ENCODE measurements at regions not wholly inside any gene's neighbourhood (a gene's known extent, or its start where the extent isn't known, plus 50 kb on each side); places are given as distances from the start of the nearest gene placed in this dataset.

GRCh38 chr6:170025935-170026750 lies 264.7 kb downstream of the DLL1 start:
- Histone ChIP-seq H3K27ac (ENCODE audit: insufficient read depth, low read depth, low read length) (no peak overlapping the region), H3K27me3 (ENCODE audit: control insufficient read depth in 2 of 2, insufficient read depth in 2 of 2, low read length in 2 of 2) (no peaks in the 10 kb centered on the region), H4K20me1 (replicated peaks; ENCODE audit: control insufficient read depth, extremely low read depth, insufficient read depth, low read length) (no peaks in the 10 kb centered on the region), H3K36me3 (ENCODE audit: control insufficient read depth in 2 of 2, extremely low read depth in 1 of 2, insufficient read depth in 2 of 2, low read length in 2 of 2) (no peaks in the 10 kb centered on the region), H3K4me2 (ENCODE audit: insufficient read depth, low read length) (no peak overlapping the region), H3K9me3 (replicated peaks; ENCODE audit: control insufficient read depth, insufficient read depth, low read length) (no peaks in the 10 kb centered on the region), H3K79me2 (ENCODE audit: control insufficient read depth, insufficient read depth, low read length) (no peaks in the 10 kb centered on the region), H2AFZ (ENCODE audit: low read depth, low read length) (no peak overlapping the region), H3K4me1 (ENCODE audit: control insufficient read depth, extremely low read depth, insufficient read depth, low read length) (no peaks in the 10 kb centered on the region), H3K9ac (replicated peaks; ENCODE audit: extremely low read depth, insufficient read depth, low read length) (no peak overlapping the region), H3K9me1 (replicated peaks; ENCODE audit: control insufficient read depth, extremely low read depth, insufficient read depth, low read length) (no peaks in the 10 kb centered on the region), H3K4me3 (replicated peaks in 1 of 3; ENCODE audit: insufficient read depth in 1 of 3, low read depth in 1 of 3, low read length in 3 of 3) (no peak overlapping the region)
- DNase-seq (ENCODE audit: low read depth, low spot score) (no peak), FAIRE-seq (no peak)
- no TSS peak for BruUV-seq (replicated peaks)
- dilution Hi-C loops (cut with MboI; ENCODE audit: extremely low pct_ligation_motif_present, low sequenced_read_pairs) (no loop called here), intact Hi-C loops (cut with micrococcal nuclease) (no loop called here)
- TF ChIP-seq MAX (IDR thresholded peaks at IDR 0.05; ENCODE audit: insufficient read depth, insufficient read length) (no peak), CTCF (IDR thresholded peaks at IDR 0.05; ENCODE audit: extremely low read depth in 1 of 2, insufficient read depth in 1 of 2, low read depth in 1 of 2, low read length in 2 of 2) (no peak), POLR2A (IDR thresholded peaks at IDR 0.05; ENCODE audit: low read depth, low read length) (no peak), FOS (IDR thresholded peaks at IDR 0.05; ENCODE audit: borderline replicate concordance, insufficient read depth, low read length) (no peak), JUN (IDR thresholded peaks at IDR 0.05; ENCODE audit: borderline replicate concordance, insufficient read depth, insufficient read length, low read depth) (no peak), MYC (IDR thresholded peaks at IDR 0.05; ENCODE audit: low read depth, low read length) (no peak), GATA2 (IDR thresholded peaks at IDR 0.05; ENCODE audit: insufficient read depth, insufficient read length, low read depth, low read length) (no peak), POLR2AphosphoS5 (IDR thresholded peaks at IDR 0.05; ENCODE audit: insufficient read depth, low read depth, low read length) (no peak), EZH2 (IDR thresholded peaks at IDR 0.05; ENCODE audit: borderline replicate concordance, low read depth, low read length, severe bottlenecking) (no peak)
- ChIA-PET POLR2A (no interaction called here), CTCF (no interaction called here)
